Hepatocyte (in vitro differentiated cells): ENCODE measurements at regions not wholly inside any gene's neighbourhood (a gene's known extent, or its start where the extent isn't known, plus 50 kb on each side); places are given as distances from the start of the nearest gene placed in this dataset.

Source experiments
- CTCF ChIP-seq: fragments of 200-600 bp; sonication (generic); IDR thresholded peaks from 2 replicates; pipeline ENCODE4 v1.5.1; 2016; ENCODE audit warnings: antibody characterized with exemption, mild to moderate bottlenecking; ENCODE audit not compliant: poor library complexity
- EZH2 ChIP-seq: fragments of 200-600 bp; sonication (generic); IDR thresholded peaks from 2 replicates; pipeline ENCODE4 v1.6.1; 2016; ENCODE audit warnings: antibody characterized with exemption, mild to moderate bottlenecking, borderline replicate concordance
- EZH2phosphoT487 ChIP-seq: fragments of 200-600 bp; sonication (generic); IDR thresholded peaks from one replicate; pipeline ENCODE4 v1.6.1; 2018; ENCODE audit warnings: antibody characterized with exemption, mild to moderate bottlenecking, low read depth, moderate library complexity; ENCODE audit not compliant: unreplicated experiment, severe bottlenecking

- TF ChIP-seq CTCF, result no peak
- no peak for TF ChIP-seq EZH2
- TF ChIP-seq EZH2phosphoT487, result no peak
These were observed 60.8 kb upstream of the KRAS start for GRCh38 chr12:25311506-25311905.
